Activated T-cell treated with anti-CD3 and anti-CD28 coated beads for 48 hours (primary cell): ENCODE measurements at regions not wholly inside any gene's neighbourhood (a gene's known extent, or its start where the extent isn't known, plus 50 kb on each side); places are given as distances from the start of the nearest gene placed in this dataset.
"Not testable (repeated sequence)": the region's sequence is repeated elsewhere in the genome, so short reads cannot be mapped to it uniquely, and the experiment has no call there.

Experiments used
- DNase-seq: peaks from one replicate; pipeline ENCODE4 v3.0.0-alpha.2; 2020; ENCODE audit warnings: low read depth

GRCh38 chr14:39666386-39666785 lies 234.2 kb upstream of the FBXO33 start:
- DNase-seq = no peak

- DNase-seq = no peak
Observed at GRCh38 chr14:39665075-39665475, 232.8 kb upstream of the FBXO33 start.

GRCh38 chr14:39664646-39665045 lies 232.4 kb upstream of the FBXO33 start:
- DNase-seq = no peak

GRCh38 chr14:39641224-39641623 lies 209.0 kb upstream of the FBXO33 start:
- no peak for DNase-seq

GRCh38 chr14:39639009-39639408 lies 206.8 kb upstream of the FBXO33 start:
- not testable (repeated sequence) for DNase-seq

GRCh38 chr14:39628087-39628486 lies 195.9 kb upstream of the FBXO33 start:
- DNase-seq = no peak

- no peak for DNase-seq
Observed at GRCh38 chr14:39626589-39627576, 194.7 kb upstream of the FBXO33 start.

- DNase-seq = no peak
Observed at GRCh38 chr14:39621678-39622077, 189.4 kb upstream of the FBXO33 start.

- DNase-seq = no peak
Observed at GRCh38 chr14:39621223-39621622, 189.0 kb upstream of the FBXO33 start.

- no peak for DNase-seq
Observed at GRCh38 chr14:39617537-39617936, 185.3 kb upstream of the FBXO33 start.

GRCh38 chr14:39615352-39615751 lies 183.1 kb upstream of the FBXO33 start:
- no peak for DNase-seq

GRCh38 chr14:39614297-39614923 lies 182.2 kb upstream of the FBXO33 start:
- no peak for DNase-seq

GRCh38 chr14:39609119-39609518 lies 176.9 kb upstream of the FBXO33 start:
- no peak for DNase-seq

GRCh38 chr14:39607978-39608377 lies 175.7 kb upstream of the FBXO33 start:
- no peak for DNase-seq

GRCh38 chr14:39603942-39604341 lies 171.7 kb upstream of the FBXO33 start:
- DNase-seq = no peak

- DNase-seq = no peak
Observed at GRCh38 chr14:39593377-39593776, 161.1 kb upstream of the FBXO33 start.

- DNase-seq = no peak
Observed at GRCh38 chr14:39592116-39592789, 160.0 kb upstream of the FBXO33 start.

- not testable (repeated sequence) for DNase-seq
Observed at GRCh38 chr14:39589882-39590281, 157.6 kb upstream of the FBXO33 start.

- DNase-seq = no peak
Observed at GRCh38 chr14:39582028-39582654, 149.9 kb upstream of the FBXO33 start.

- DNase-seq = no peak
Observed at GRCh38 chr14:39581474-39581873, 149.2 kb upstream of the FBXO33 start.

GRCh38 chr14:39580696-39581095 lies 148.5 kb upstream of the FBXO33 start:
- no peak for DNase-seq

GRCh38 chr14:39576736-39577135 lies 144.5 kb upstream of the FBXO33 start:
- no peak for DNase-seq
